ENCODE measurements at regions not wholly inside any gene's neighbourhood (a gene's known extent, or its start where the extent isn't known, plus 50 kb on each side); places are given as distances from the start of the nearest gene placed in this dataset.
"Not testable (repeated sequence)": the region's sequence is repeated elsewhere in the genome, so short reads cannot be mapped to it uniquely, and the experiment has no call there.

GRCh38 chr13:50616101-50616500 lies 227.4 kb downstream of the DLEU7 start:
- no peak for DNase-seq

GRCh38 chr13:50617134-50617721 lies 226.3 kb downstream of the DLEU7 start:
- no peak for DNase-seq

- no peak for DNase-seq
These were observed 225.3 kb downstream of the DLEU7 start for GRCh38 chr13:50618206-50618605.

GRCh38 chr13:50626101-50626547 lies 217.4 kb downstream of the DLEU7 start:
- DNase-seq: no peak

- no peak for DNase-seq
These were observed 216.4 kb downstream of the DLEU7 start for GRCh38 chr13:50627111-50627510.

- DNase-seq: not testable (repeated sequence)
These were observed 215.0 kb downstream of the DLEU7 start for GRCh38 chr13:50628512-50628911.

- no peak for DNase-seq
These were observed 214.0 kb downstream of the DLEU7 start for GRCh38 chr13:50629497-50629896.

- DNase-seq: no peak
These were observed 213.5 kb downstream of the DLEU7 start for GRCh38 chr13:50629966-50630365.

GRCh38 chr13:50631041-50631440 lies 212.5 kb downstream of the DLEU7 start:
- no peak for DNase-seq

- DNase-seq: no peak
These were observed 209.2 kb downstream of the DLEU7 start for GRCh38 chr13:50634339-50634738.

GRCh38 chr13:50635504-50635903 lies 208.0 kb downstream of the DLEU7 start:
- DNase-seq: no peak

GRCh38 chr13:50636007-50636704 lies 207.3 kb downstream of the DLEU7 start:
- DNase-seq: no peak

- DNase-seq: no peak
These were observed 200.4 kb downstream of the DLEU7 start for GRCh38 chr13:50643060-50643459.

- no peak for DNase-seq
These were observed 199.2 kb downstream of the DLEU7 start for GRCh38 chr13:50644081-50644871.

- DNase-seq: no peak
These were observed 198.4 kb downstream of the DLEU7 start for GRCh38 chr13:50645092-50645491.

- no peak for DNase-seq
These were observed 197.4 kb downstream of the DLEU7 start for GRCh38 chr13:50646070-50646469.

- DNase-seq: no peak
These were observed 194.3 kb downstream of the DLEU7 start for GRCh38 chr13:50649211-50649610.

- DNase-seq: no peak
These were observed 192.6 kb downstream of the DLEU7 start for GRCh38 chr13:50650592-50651504.

GRCh38 chr13:50651922-50652321 lies 191.6 kb downstream of the DLEU7 start:
- no peak for DNase-seq

- DNase-seq: no peak
These were observed 189.2 kb downstream of the DLEU7 start for GRCh38 chr13:50654331-50654730.

GRCh38 chr13:50661881-50662280 lies 181.6 kb downstream of the DLEU7 start:
- not testable (repeated sequence) for DNase-seq

- no peak for DNase-seq
These were observed 178.5 kb downstream of the DLEU7 start for GRCh38 chr13:50664951-50665350.

GRCh38 chr13:50668049-50668448 lies 175.4 kb downstream of the DLEU7 start:
- DNase-seq: no peak
